NB4 (cell line): ENCODE measurements at regions not wholly inside any gene's neighbourhood (a gene's known extent, or its start where the extent isn't known, plus 50 kb on each side); places are given as distances from the start of the nearest gene placed in this dataset.

ENCODE experiments used
- CTCF ChIP-seq: IDR thresholded peaks from one replicate; pipeline ENCODE4 v1.5.1; 2012; ENCODE audit warnings: low read depth, low read length
- MAX ChIP-seq: IDR thresholded peaks from 2 replicates; pipeline ENCODE4 v1.6.1; 2011; ENCODE audit warnings: low read depth, low read length
- POLR2A ChIP-seq: IDR thresholded peaks from 2 replicates; pipeline ENCODE4 v1.6.1; 2011; ENCODE audit warnings: mild to moderate bottlenecking; ENCODE audit not compliant: insufficient read length; ENCODE audit errors: extremely low read depth

- TF ChIP-seq CTCF, result no peak
- no peak for TF ChIP-seq MAX
- no peak for TF ChIP-seq POLR2A
Observed at GRCh38 chrX:149129767-149130166, 375.3 kb downstream of the IDS start.
